ENCODE measurements at regions not wholly inside any gene's neighbourhood (a gene's known extent, or its start where the extent isn't known, plus 50 kb on each side); places are given as distances from the start of the nearest gene placed in this dataset.

- Histone ChIP-seq H3K4me3 (no peak overlapping the region), H3K27ac (no peak overlapping the region), H3K9me3 (no peaks in the 10 kb centered on the region), H3K27me3 (no peaks in the 10 kb centered on the region), H3K4me1 (no peaks in the 10 kb centered on the region), H3K36me3 (no peaks in the 10 kb centered on the region)
- intact Hi-C loops (cut with DNase I; ENCODE audit: low total_unique reads) = no loop called here
- no peak for DNase-seq
- TF ChIP-seq POLR2A (IDR thresholded peaks at IDR 0.05) = no peak
- no peak for TF ChIP-seq CTCF (IDR thresholded peaks at IDR 0.05)
Measured at GRCh38 chr12:25835385-25835784, 123.1 kb upstream of the RASSF8 start.

- no peaks in the 10 kb centered on the region for H3K27me3 ChIP-seq
- no peaks in the 10 kb centered on the region for H3K4me1 ChIP-seq
- no peak overlapping the region for H3K4me3 ChIP-seq
- no peaks in the 10 kb centered on the region for H3K36me3 ChIP-seq
- TF ChIP-seq POLR2A (IDR thresholded peaks at IDR 0.05) (no peak), CTCF (IDR thresholded peaks at IDR 0.05) (no peak)
- H3K9me3 ChIP-seq = no peaks in the 10 kb centered on the region
- intact Hi-C loops (cut with DNase I; ENCODE audit: low total_unique reads) = no loop called here
- H3K27ac ChIP-seq = no peak overlapping the region
- no peak for DNase-seq
Measured at GRCh38 chr12:25838007-25838406, 120.5 kb upstream of the RASSF8 start.

- H3K27me3 ChIP-seq = no peaks in the 10 kb centered on the region
- TF ChIP-seq POLR2A (IDR thresholded peaks at IDR 0.05) (no peak), CTCF (IDR thresholded peaks at IDR 0.05) (no peak)
- H3K4me1 ChIP-seq = no peaks in the 10 kb centered on the region
- no peak overlapping the region for H3K27ac ChIP-seq
- DNase-seq = no peak
- intact Hi-C loops (cut with DNase I; ENCODE audit: low total_unique reads) = no loop called here
- H3K36me3 ChIP-seq = no peaks in the 10 kb centered on the region
- H3K9me3 ChIP-seq = no peaks in the 10 kb centered on the region
- H3K4me3 ChIP-seq = no peak overlapping the region
Measured at GRCh38 chr12:25839470-25839869, 119.0 kb upstream of the RASSF8 start.

- no peaks in the 10 kb centered on the region for H3K9me3 ChIP-seq
- DNase-seq = no peak
- H3K4me3 ChIP-seq = no peak overlapping the region
- intact Hi-C loops (cut with DNase I; ENCODE audit: low total_unique reads) = no loop called here
- H3K36me3 ChIP-seq = no peaks in the 10 kb centered on the region
- no peaks in the 10 kb centered on the region for H3K27me3 ChIP-seq
- no peak for TF ChIP-seq CTCF (IDR thresholded peaks at IDR 0.05)
- H3K27ac ChIP-seq = no peak overlapping the region
- H3K4me1 ChIP-seq = no peaks in the 10 kb centered on the region
Measured at GRCh38 chr12:25840678-25841465, 117.6 kb upstream of the RASSF8 start.

GRCh38 chr12:25842254-25842653, 116.2 kb upstream of the RASSF8 start:
- Histone ChIP-seq H3K36me3 (no peaks in the 10 kb centered on the region), H3K27ac (no peak overlapping the region), H3K9me3 (no peaks in the 10 kb centered on the region), H3K27me3 (no peaks in the 10 kb centered on the region), H3K4me1 (no peaks in the 10 kb centered on the region), H3K4me3 (no peak overlapping the region)
- no peak for DNase-seq
- TF ChIP-seq POLR2A (IDR thresholded peaks at IDR 0.05) (no peak), CTCF (IDR thresholded peaks at IDR 0.05) (no peak)
- intact Hi-C loops (cut with DNase I; ENCODE audit: low total_unique reads) = no loop called here
